ENCODE measurements at regions not wholly inside any gene's neighbourhood (a gene's known extent, or its start where the extent isn't known, plus 50 kb on each side); places are given as distances from the start of the nearest gene placed in this dataset.
"Not testable (repeated sequence)": the region's sequence is repeated elsewhere in the genome, so short reads cannot be mapped to it uniquely, and the experiment has no call there.

DNA sequence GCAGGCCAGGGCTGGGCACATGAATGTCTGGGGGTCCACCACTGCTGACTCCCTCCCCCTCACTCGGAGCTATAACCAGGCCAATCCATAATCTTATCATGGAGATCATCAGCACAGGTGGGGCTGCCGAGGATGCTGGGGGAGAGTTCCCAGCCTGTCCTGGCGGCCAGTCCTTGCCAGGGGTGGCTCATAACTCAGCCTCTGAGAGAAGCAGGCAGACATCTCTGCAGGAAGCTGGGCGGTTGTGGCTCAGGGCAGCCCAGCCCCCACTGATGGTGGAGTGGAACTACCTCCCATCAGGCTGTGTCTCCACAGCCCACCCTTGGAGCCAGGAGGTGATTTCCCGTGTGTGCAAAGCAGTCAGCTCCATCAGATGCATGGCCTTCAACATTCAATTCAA is 109.4 kb upstream of the ZNF92 start (continued):
- no peak for TF ChIP-seq TCF12 (IDR thresholded peaks at IDR 0.05; ENCODE audit: low read depth, low read length)
- TF ChIP-seq SP4 (IDR thresholded peaks at IDR 0.05; ENCODE audit: low read length): no peak

DNA sequence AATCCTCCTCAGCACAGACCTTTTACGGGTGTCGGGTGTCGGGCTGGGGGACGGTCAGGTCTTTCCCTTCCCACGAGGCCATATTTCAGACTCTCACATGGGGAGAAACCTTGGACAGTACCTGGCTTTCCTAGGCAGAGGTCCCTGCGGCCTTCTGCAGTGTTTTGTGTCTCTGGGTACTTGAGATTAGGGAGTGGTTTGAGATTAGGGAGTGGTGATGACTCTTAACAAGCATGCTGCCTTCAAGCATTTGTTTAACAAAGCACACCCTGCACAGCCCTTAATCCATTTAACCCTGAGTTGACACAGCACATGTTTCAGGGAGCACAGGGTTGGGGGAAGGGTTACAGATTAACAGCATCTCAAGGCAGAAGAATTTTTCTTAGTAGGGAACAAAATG is 113.0 kb upstream of the ZNF92 start:
- H3K4me1 ChIP-seq (replicated peaks in 1 of 4; ENCODE audit: control insufficient read depth in 3 of 4, insufficient read depth in 4 of 4, low read length in 3 of 4); H3K14ac ChIP-seq (ENCODE audit: insufficient read length); H3K36me3 ChIP-seq (ENCODE audit: control insufficient read depth in 2 of 4, insufficient read depth in 4 of 4, low read length in 3 of 4); FAIRE-seq; H2BK15ac ChIP-seq (ENCODE audit: low read length); POLR2A ChIA-PET (ENCODE audit: partially characterized antibody); H2BK12ac ChIP-seq (ENCODE audit: low read depth, low read length); H3K23me2 ChIP-seq (ENCODE audit: low read depth, low read length); H3K56ac ChIP-seq (replicated peaks; ENCODE audit: insufficient read length, low read depth, low read length); H2AFZ ChIP-seq (ENCODE audit: low read length); H3K23ac ChIP-seq (ENCODE audit: insufficient read length); H4K91ac ChIP-seq (replicated peaks; ENCODE audit: insufficient read length, low read length); H4K5ac ChIP-seq (ENCODE audit: insufficient read length, low read depth, low read length); H3K4ac ChIP-seq (replicated peaks; ENCODE audit: insufficient read length, low read depth, low read length); CTCF ChIA-PET (ENCODE audit: partially characterized antibody); H4K20me1 ChIP-seq (replicated peaks in 1 of 2; ENCODE audit: control insufficient read depth in 1 of 2, insufficient read depth in 2 of 2, low read length in 2 of 2); H3K9me3 ChIP-seq (ENCODE audit: insufficient read depth in 2 of 2, low read depth in 1 of 2, low read length in 1 of 2); H3K4me3 ChIP-seq (ENCODE audit: extremely low read depth in 1 of 4, insufficient read depth in 2 of 4, low read depth in 3 of 4, low read length in 4 of 4); H4K8ac ChIP-seq (ENCODE audit: extremely low read depth, insufficient read depth, low read length); H3K27ac ChIP-seq (ENCODE audit: low read depth, low read length); H2BK20ac ChIP-seq (ENCODE audit: low read length); H3K18ac ChIP-seq (ENCODE audit: extremely low read depth, low read length); H2BK5ac ChIP-seq (ENCODE audit: low read depth, low read length); H2AK5ac ChIP-seq (ENCODE audit: low read depth, low read length); H3K79me1 ChIP-seq (ENCODE audit: low read depth, low read length); H3K79me2 ChIP-seq (ENCODE audit: control insufficient read depth in 1 of 2, insufficient read depth in 2 of 2, low read length in 2 of 2); H3K27me3 ChIP-seq (replicated peaks in 1 of 4; ENCODE audit: control insufficient read depth in 3 of 4, extremely low read depth in 1 of 4, insufficient read depth in 3 of 4, low read length in 3 of 4); H3K4me2 ChIP-seq (ENCODE audit: insufficient read depth in 1 of 2, low read depth in 2 of 2, low read length in 2 of 2); H2BK120ac ChIP-seq (replicated peaks; ENCODE audit: low read depth, low read length); H3K9ac ChIP-seq (replicated peaks in 1 of 4; ENCODE audit: extremely low read depth in 1 of 4, low read depth in 3 of 4, low read length in 3 of 4): not testable (repeated sequence)
- DNase-seq (ENCODE audit: low read depth in 1 of 2, low spot score in 2 of 2): peak in 1 of 2 experiments; percentile 49
- no CpG with 5 or more reads among the region's 6 CpGs for WGBS, 2 experiments (ENCODE audit: extremely low coverage in 1 of 2, insufficient coverage in 1 of 2, insufficient read length in 1 of 2, insufficient replicate concordance in 2 of 2, low coverage in 1 of 2, low lambda C conversion rate in 2 of 2, missing lambda C conversion rate in 1 of 2)
